GM12875 (cell line): ENCODE measurements at regions not wholly inside any gene's neighbourhood (a gene's known extent, or its start where the extent isn't known, plus 50 kb on each side); places are given as distances from the start of the nearest gene placed in this dataset.
"Not testable (repeated sequence)": the region's sequence is repeated elsewhere in the genome, so short reads cannot be mapped to it uniquely, and the experiment has no call there.

Experiments
- H3K4me3 ChIP-seq: one replicate; pipeline ENCODE4 v1.5.1; 2011; ENCODE audit warnings: low read depth, low read length, control low read depth
- TF ChIP-seq, protein P1 (sequence below): IDR thresholded peaks from 2 replicates; pipeline ENCODE4 v1.5.1; 2011; ENCODE audit warnings: low read depth, mild to moderate bottlenecking, control low read depth, inconsistent platforms, low read length, moderate library complexity, borderline replicate concordance; ENCODE audit not compliant: insufficient read depth

DNA sequence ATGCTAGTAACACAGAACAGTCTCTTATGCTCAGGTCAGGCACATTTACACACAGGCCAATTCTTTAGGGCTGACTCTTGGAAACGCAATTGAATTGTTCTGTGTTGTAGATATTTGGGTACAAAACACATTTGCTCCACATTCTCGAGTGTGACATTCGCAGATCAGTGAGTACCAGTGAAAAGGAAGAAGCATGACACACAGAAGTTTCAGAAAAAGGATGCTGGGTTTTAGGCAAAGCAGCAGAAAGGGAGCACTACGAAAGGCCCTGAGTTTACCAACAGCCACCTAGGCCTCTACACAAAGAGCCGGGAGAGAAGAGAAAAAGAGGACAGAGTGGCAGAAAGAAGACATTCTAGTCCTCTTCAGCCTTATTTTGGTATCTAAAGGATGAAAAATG, 254.4 kb upstream of the BTG1 start:
- TF ChIP-seq, protein P1, sequence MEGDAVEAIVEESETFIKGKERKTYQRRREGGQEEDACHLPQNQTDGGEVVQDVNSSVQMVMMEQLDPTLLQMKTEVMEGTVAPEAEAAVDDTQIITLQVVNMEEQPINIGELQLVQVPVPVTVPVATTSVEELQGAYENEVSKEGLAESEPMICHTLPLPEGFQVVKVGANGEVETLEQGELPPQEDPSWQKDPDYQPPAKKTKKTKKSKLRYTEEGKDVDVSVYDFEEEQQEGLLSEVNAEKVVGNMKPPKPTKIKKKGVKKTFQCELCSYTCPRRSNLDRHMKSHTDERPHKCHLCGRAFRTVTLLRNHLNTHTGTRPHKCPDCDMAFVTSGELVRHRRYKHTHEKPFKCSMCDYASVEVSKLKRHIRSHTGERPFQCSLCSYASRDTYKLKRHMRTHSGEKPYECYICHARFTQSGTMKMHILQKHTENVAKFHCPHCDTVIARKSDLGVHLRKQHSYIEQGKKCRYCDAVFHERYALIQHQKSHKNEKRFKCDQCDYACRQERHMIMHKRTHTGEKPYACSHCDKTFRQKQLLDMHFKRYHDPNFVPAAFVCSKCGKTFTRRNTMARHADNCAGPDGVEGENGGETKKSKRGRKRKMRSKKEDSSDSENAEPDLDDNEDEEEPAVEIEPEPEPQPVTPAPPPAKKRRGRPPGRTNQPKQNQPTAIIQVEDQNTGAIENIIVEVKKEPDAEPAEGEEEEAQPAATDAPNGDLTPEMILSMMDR = no peak
- no peak overlapping the region for H3K4me3 ChIP-seq

GRCh38 chr12:92398565-92399309, 253.1 kb upstream of the BTG1 start:
- TF ChIP-seq, protein P1 = no peak
- no peak overlapping the region for H3K4me3 ChIP-seq

DNA sequence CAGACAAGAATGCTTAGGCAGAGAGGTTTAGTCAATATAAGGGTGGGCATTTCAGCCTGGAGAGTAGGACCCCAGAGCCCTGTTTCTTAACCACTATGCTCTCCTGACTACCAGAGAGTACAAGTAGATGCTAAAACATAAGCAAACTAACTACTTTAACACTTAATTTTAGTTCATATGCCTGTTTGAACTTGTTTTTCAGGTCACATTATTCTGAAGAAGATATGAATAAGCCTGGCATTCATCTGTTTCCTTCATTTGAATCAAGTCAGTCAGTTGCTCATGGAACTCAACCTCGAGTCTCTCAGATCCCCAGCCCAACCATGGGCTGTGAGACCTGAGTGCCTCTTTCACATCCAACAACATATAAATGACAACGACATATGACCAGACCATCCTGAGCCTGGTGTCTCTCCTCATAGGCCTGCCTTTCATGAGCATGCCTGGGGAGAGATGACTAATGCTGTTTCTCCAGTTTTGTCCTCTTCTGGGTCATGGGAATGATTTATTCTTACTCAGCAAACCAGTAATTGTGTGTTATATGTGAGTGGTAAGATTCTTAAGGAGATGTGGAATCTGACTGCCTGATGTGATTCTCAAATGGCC, 251.1 kb upstream of the BTG1 start:
- TF ChIP-seq, protein P1 = no peak
- no peak overlapping the region for H3K4me3 ChIP-seq

DNA sequence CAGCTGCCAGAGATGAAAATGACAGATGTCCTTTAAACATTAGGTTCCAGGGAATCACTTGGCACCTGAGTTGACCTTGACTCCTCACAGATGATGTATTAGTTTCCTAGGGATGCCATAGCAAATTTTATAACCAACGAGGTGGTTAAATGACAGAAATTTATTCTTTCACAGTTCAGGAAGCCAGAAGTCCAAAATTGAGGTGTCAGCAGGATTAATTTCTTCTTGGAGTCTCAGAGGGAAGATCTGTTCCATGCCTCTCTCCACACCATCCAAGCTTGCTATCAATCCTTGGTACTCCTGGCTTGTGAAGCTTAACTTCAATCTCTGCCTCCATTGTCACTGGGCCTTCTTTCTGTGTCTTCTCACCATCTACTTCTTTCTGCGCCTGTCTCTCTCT, 249.7 kb upstream of the BTG1 start:
- TF ChIP-seq, protein P1 = no peak
- H3K4me3 ChIP-seq = no peak overlapping the region

DNA sequence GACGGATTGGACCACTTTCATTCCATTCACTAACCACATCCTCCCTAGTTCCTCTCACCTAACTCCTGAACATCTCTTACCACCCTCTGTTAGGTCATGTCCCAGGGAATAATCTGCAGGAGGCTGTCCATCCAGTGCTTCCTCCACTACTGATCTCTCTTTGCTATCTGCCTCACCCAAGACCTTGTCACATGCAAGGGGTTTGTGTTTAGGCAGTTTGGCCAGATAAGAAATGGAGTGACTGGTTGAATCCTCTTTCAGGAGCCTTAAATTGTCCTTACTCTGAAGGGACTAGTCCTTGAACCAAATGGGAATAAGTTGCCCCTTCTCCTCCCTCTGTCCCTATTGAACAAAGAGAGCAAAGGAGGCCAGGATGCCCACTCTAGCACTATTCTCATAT, 249.2 kb upstream of the BTG1 start:
- TF ChIP-seq, protein P1 = no peak
- H3K4me3 ChIP-seq = no peak overlapping the region

DNA sequence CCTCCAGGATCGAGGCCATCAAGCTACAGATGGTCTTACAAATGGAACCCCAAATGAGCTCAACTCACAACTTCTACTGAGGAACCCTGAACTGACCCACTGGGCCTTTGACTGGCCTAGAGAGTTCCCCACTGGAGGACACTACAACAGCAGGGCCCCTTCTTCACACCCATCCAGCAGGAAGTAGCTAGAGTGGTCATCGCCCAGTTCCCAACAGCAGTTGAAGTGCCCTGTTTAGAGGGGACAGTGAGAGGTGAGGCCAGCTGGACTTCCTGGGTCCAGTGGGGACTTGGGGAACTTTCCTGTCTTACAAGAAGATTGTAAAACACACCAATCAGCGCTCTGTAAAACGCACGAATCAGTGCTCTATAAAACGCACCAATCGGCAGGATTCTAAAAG, 247.9 kb upstream of the BTG1 start:
- TF ChIP-seq, protein P1 = no peak

GRCh38 chr12:92391726-92392125, 246.1 kb upstream of the BTG1 start:
- H3K4me3 ChIP-seq = not testable (repeated sequence)

More for the DNA sequence above, 247.9 kb upstream of the BTG1 start:
- no peak overlapping the region for H3K4me3 ChIP-seq
